ENCODE measurements at regions not wholly inside any gene's neighbourhood (a gene's known extent, or its start where the extent isn't known, plus 50 kb on each side); places are given as distances from the start of the nearest gene placed in this dataset.
A peak's percentile ranks its signal among the peaks of the same experiment; 100 is the strongest.

DNA sequence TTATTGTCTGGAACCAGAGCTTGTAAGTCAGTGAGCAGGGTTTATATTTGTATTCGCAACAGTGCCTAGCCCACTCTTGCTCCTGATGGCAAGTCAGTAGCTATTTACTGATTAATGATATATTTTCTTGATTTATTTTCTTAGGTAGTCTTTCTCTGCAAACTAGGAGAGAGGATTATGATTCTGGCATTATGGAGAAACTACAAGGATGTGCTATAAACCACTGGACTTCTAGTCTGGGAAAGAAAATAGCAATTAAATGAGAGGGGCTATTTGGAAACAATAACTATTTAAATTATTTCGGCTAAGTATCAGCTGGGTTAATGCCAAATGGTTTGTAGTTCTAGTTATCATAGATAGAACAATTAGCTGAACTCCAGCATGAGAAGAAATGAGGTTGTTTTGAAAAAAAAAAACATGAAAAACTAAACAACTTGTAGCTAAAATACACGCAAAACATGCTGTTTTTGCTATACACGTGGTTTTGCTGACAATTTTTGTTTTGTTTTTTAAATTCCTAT lies 304.9 kb upstream of the TCF21 start:
- DNase-seq (ENCODE audit: low read depth in 1 of 2, low spot score in 1 of 2), result no peak
- Histone ChIP-seq H3K4me1 (0 out of 3 replicates have a peak, but pooled peaks cover 8% of the 10 kb centered on the region), H3K27ac (peak overlapping the region in 1 of 2 experiments; percentile 32; a peak in 1 of 6 replicates), H3K9me3 (peaks cover 26% of the 10 kb centered on the region), H3K4me3 (no peak overlapping the region), H3K4me2 (no peak overlapping the region)
- no peak for ATAC-seq
- 85% methylated on average over 4 of the region's 4 CpGs for WGBS (ENCODE audit: missing lambda C conversion rate)
- POLR2A ChIA-PET, result no interaction called here
- CTCF ChIA-PET, result interaction anchor here (0.9 to 2.0 kb wide), 2 partner anchors 15 to 332 kb away, joined by 3 to 7 read pairs; no protein-coding TSS in a partner anchor
- FAIRE-seq, result no peak
- TF ChIP-seq, protein P1, sequence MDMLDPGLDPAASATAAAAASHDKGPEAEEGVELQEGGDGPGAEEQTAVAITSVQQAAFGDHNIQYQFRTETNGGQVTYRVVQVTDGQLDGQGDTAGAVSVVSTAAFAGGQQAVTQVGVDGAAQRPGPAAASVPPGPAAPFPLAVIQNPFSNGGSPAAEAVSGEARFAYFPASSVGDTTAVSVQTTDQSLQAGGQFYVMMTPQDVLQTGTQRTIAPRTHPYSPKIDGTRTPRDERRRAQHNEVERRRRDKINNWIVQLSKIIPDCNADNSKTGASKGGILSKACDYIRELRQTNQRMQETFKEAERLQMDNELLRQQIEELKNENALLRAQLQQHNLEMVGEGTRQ (IDR thresholded peaks at IDR 0.05), result no peak
- TF ChIP-seq CBX2 (IDR thresholded peaks at IDR 0.05; ENCODE audit: borderline replicate concordance, low read depth) (no peak), ZSCAN20 (CRISPR knock-in tag; IDR thresholded peaks at IDR 0.05) (no peak)

DNA sequence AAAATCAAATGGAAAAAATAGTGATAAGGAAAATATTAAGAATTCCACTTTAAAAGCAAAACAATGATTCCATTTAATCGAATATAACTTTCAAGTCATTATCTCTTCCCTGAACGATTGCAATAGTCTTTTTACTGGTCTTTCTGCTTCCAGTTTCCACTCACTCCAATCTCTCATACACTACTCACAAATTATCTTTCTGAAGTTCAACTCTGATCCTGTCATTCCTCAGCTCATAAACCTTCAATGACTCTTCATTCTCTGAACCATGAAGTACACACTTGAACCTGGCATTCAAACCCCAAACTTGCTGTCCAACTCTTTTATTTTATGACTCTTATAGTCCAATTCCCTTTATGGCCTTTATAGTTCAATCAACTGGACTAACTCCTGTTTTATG lies 304.1 kb upstream of the TCF21 start:
- H3K9me3 ChIP-seq, result peaks cover 26% of the 10 kb centered on the region
- DNase-seq (ENCODE audit: low read depth in 1 of 2, low spot score in 1 of 2) (no peak), FAIRE-seq (no peak), ATAC-seq (no peak)
- peaks cover 16% of the 10 kb centered on the region; the same call in 2 of the 3 replicates for H3K4me1 ChIP-seq
- no peak for TF ChIP-seq HOXA7 (CRISPR knock-in tag; IDR thresholded peaks at IDR 0.05)
- ChIA-PET POLR2A (no interaction called here), CTCF (interaction anchor here (0.9 to 2.0 kb wide), 3 partner anchors 16 to 332 kb away, joined by 3 to 7 read pairs (median 6); no protein-coding TSS in a partner anchor)
- H3K4me3 ChIP-seq, result no peak overlapping the region
- no peak overlapping the region for H3K4me2 ChIP-seq
- 41% methylated on average over 2 of the region's 2 CpGs for WGBS (ENCODE audit: missing lambda C conversion rate)
- H3K27ac ChIP-seq, result peak overlapping the region; percentile 53 to 60

DNA sequence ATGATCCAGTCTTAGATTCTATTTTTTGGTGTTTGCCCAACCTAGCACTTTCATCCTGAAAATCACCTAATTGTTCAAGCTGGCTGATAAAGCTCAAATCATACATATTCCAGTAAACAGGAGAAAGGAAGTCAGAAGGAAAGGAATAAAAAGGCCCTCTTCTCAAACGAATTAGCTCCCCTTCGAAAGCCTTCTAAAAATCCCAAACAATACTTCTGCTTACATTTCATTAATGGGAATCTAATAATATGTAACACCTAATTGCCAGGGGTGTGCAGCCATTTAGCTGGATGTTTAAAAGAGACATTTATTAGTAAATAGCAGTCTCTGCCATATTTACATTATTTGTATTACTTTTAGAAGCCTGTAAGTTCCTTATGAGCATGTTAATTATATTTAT lies 302.9 kb upstream of the TCF21 start:
- FAIRE-seq, result no peak
- POLR2A ChIA-PET, result no interaction called here
- WGBS (ENCODE audit: missing lambda C conversion rate), result 76% methylated on average over 2 of the region's 2 CpGs

DNA sequence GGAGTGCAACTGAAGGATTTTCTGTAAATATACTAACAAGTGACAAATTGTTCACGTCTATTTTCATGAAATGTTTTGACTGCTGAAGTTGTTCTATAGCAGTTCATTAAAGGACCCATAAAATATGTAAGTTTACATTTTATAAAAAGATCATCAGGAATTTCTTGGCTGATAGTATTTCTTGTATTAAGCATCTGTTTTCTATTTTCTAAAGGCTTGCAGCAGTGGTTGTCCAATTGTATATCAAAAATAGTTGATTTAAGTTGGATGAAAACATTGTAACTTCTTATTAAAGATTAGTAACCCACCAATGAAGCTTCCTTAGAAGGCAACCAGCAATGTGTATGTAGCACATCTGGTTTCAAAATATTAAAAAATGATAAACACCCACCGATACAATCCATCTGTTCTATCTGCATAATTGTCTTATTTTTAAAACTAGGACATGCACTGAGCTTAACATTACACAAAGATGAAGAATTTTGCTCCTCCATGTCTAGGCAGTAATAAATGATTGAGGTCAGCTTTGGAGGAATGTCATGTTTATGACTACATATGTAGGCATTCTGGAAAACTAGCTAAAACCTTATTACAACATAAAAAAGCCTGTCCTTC lies 301.3 kb upstream of the TCF21 start:
- ATAC-seq, result no peak
- CTCF ChIA-PET, result interaction anchor here (0.7 to 1.6 kb wide), 3 partner anchors 19 to 37 kb away, joined by 3 to 8 read pairs (median 3); no protein-coding TSS in a partner anchor
- 93% methylated on average over 2 of the region's 2 CpGs for WGBS (ENCODE audit: missing lambda C conversion rate)
- TF ChIP-seq PHF8 (IDR thresholded peaks at IDR 0.05; ENCODE audit: borderline replicate concordance, low read depth) (no peak), CEBPB (IDR thresholded peaks at IDR 0.05) (no peak), RARB (CRISPR knock-in tag; IDR thresholded peaks at IDR 0.05) (no peak), RAD21 (conservative IDR thresholded peaks at IDR 0.05 in 1 of 2, IDR thresholded peaks at IDR 0.05 in 1 of 2) (no peak), GATA3 (IDR thresholded peaks at IDR 0.05; ENCODE audit: borderline replicate concordance) (no peak), HDAC2 (IDR thresholded peaks at IDR 0.05) (no peak), KDM5A (IDR thresholded peaks at IDR 0.05) (no peak), ZC3H11A (IDR thresholded peaks at IDR 0.05) (no peak), CBX8 (IDR thresholded peaks at IDR 0.05) (no peak), ESRRA (IDR thresholded peaks at IDR 0.05; ENCODE audit: borderline replicate concordance, low read length) (no peak), HOXB5 (CRISPR knock-in tag; IDR thresholded peaks at IDR 0.05) (no peak)
- TF ChIP-seq, protein P2, sequence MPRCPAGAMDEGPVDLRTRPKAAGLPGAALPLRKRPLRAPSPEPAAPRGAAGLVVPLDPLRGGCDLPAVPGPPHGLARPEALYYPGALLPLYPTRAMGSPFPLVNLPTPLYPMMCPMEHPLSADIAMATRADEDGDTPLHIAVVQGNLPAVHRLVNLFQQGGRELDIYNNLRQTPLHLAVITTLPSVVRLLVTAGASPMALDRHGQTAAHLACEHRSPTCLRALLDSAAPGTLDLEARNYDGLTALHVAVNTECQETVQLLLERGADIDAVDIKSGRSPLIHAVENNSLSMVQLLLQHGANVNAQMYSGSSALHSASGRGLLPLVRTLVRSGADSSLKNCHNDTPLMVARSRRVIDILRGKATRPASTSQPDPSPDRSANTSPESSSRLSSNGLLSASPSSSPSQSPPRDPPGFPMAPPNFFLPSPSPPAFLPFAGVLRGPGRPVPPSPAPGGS (IDR thresholded peaks at IDR 0.05), result no peak
- TF ChIP-seq, protein P3, sequence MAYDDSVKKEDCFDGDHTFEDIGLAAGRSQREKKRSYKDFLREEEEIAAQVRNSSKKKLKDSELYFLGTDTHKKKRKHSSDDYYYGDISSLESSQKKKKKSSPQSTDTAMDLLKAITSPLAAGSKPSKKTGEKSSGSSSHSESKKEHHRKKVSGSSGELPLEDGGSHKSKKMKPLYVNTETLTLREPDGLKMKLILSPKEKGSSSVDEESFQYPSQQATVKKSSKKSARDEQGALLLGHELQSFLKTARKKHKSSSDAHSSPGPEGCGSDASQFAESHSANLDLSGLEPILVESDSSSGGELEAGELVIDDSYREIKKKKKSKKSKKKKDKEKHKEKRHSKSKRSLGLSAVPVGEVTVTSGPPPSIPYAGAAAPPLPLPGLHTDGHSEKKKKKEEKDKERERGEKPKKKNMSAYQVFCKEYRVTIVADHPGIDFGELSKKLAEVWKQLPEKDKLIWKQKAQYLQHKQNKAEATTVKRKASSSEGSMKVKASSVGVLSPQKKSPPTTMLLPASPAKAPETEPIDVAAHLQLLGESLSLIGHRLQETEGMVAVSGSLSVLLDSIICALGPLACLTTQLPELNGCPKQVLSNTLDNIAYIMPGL (CRISPR knock-in tag; IDR thresholded peaks at IDR 0.05; ENCODE audit: borderline replicate concordance), result no peak

More for the DNA sequence above, 302.9 kb upstream of the TCF21 start:
- DNase-seq (ENCODE audit: low read depth in 1 of 2, low spot score in 1 of 2) (no peak), ATAC-seq (no peak)
- Histone ChIP-seq H3K4me3 (no peak overlapping the region), H3K4me2 (no peak overlapping the region), H3K27ac (peak overlapping the region; percentile 53 to 60; a peak in 3 of 6 replicates), H3K9me3 (peaks cover 20% of the 10 kb centered on the region), H3K4me1 (peaks cover 26% of the 10 kb centered on the region)
- CTCF ChIA-PET, result interaction anchor here (2.0 kb wide), 2 partner anchors 17 to 331 kb away, joined by 6 to 7 read pairs; no protein-coding TSS in a partner anchor
- TF ChIP-seq CHD2 (IDR thresholded peaks at IDR 0.05; ENCODE audit: low read length, partially characterized antibody) (no peak), JUNB (IDR thresholded peaks at IDR 0.05) (no peak), HOXB5 (CRISPR knock-in tag; IDR thresholded peaks at IDR 0.05) (no peak), ESRRA (IDR thresholded peaks at IDR 0.05; ENCODE audit: borderline replicate concordance, low read length) (no peak), ZFP36 (IDR thresholded peaks at IDR 0.05; ENCODE audit: borderline replicate concordance, partially characterized antibody) (no peak), EHMT2 (IDR thresholded peaks at IDR 0.05; ENCODE audit: low read depth) (no peak), EP300 (IDR thresholded peaks at IDR 0.05) (no peak)
- TF ChIP-seq, protein P4, sequence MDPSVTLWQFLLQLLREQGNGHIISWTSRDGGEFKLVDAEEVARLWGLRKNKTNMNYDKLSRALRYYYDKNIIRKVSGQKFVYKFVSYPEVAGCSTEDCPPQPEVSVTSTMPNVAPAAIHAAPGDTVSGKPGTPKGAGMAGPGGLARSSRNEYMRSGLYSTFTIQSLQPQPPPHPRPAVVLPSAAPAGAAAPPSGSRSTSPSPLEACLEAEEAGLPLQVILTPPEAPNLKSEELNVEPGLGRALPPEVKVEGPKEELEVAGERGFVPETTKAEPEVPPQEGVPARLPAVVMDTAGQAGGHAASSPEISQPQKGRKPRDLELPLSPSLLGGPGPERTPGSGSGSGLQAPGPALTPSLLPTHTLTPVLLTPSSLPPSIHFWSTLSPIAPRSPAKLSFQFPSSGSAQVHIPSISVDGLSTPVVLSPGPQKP (IDR thresholded peaks at IDR 0.05; ENCODE audit: low read depth, low read length), result no peak
- TF ChIP-seq, protein P3 (CRISPR knock-in tag; IDR thresholded peaks at IDR 0.05; ENCODE audit: borderline replicate concordance), result no peak

More for the DNA sequence above, 301.3 kb upstream of the TCF21 start:
- POLR2A ChIA-PET, result no interaction called here
- H3K4me2 ChIP-seq, result no peak overlapping the region
- H3K27ac ChIP-seq, result peak overlapping the region; percentile 94 to 97; a peak in 5 of 6 replicates
- peaks cover 43% of the 10 kb centered on the region for H3K4me1 ChIP-seq
- no peak for DNase-seq (ENCODE audit: low read depth in 1 of 2, low spot score in 1 of 2)
- H3K9me3 ChIP-seq, result peaks cover 5% of the 10 kb centered on the region; the same call in 2 of the 3 replicates
- no peak for FAIRE-seq
- no peak overlapping the region for H3K4me3 ChIP-seq

All from A549 (cell line).